Tibial nerve (tissue), 4 donors: ENCODE measurements at regions not wholly inside any gene's neighbourhood (a gene's known extent, or its start where the extent isn't known, plus 50 kb on each side); places are given as distances from the start of the nearest gene placed in this dataset.

ENCODE experiments used
- DNase-seq, 2 donors: peaks; one replicate each; pipeline ENCODE4 v3.0.0-alpha.2; 2019; ENCODE audit warnings: low spot score in 2 of 2
- H3K27ac ChIP-seq, 4 donors: fragments of 200-600 bp; sonication (generic) in 3 of 4; one replicate each; pipeline ENCODE4 v1.5.1; 2017 to 2019; ENCODE audit warnings: mild to moderate bottlenecking in 1 of 4
- H3K27me3 ChIP-seq, 2 donors: fragments of 200-600 bp; sonication (generic) in 1 of 2; one replicate each; pipeline versions ENCODE4 v1.5.1 to v1.6.0; 2017 to 2019
- H3K36me3 ChIP-seq, 3 donors: fragments of 200-600 bp; sonication (generic); one replicate each; pipeline ENCODE4 v1.5.1; 2018 to 2019
- H3K4me1 ChIP-seq, 4 donors: fragments of 200-600 bp; sonication (generic) in 3 of 4; one replicate each; pipeline ENCODE4 v1.5.1; 2017 to 2019
- H3K4me3 ChIP-seq, 4 donors: fragments of 200-600 bp; sonication (generic) in 3 of 4; one replicate each; pipeline ENCODE4 v1.5.1; 2017 to 2019; ENCODE audit warnings: mild to moderate bottlenecking in 1 of 4, moderate library complexity in 1 of 4
- H3K9me3 ChIP-seq, 4 donors: fragments of 200-600 bp; sonication (generic) in 3 of 4; one replicate each; pipeline ENCODE4 v1.5.1; 2017 to 2019
- EP300 ChIP-seq, 2 donors: sonication (generic); formaldehyde crosslinking; IDR thresholded peaks; one replicate each; pipeline ENCODE4 v1.6.1; 2017; ENCODE audit warnings: antibody characterized with exemption in 2 of 2, mild to moderate bottlenecking in 1 of 2
- POLR2A ChIP-seq, 2 donors: fragments of 450-650 bp; IDR thresholded peaks; one replicate each; pipeline ENCODE4 v1.6.1; 2017; ENCODE audit warnings: antibody characterized with exemption in 2 of 2, mild to moderate bottlenecking in 2 of 2, moderate library complexity in 2 of 2
- WGBS, 2 donors: methylation state at CpG; one replicate each; pipeline ENCODE4 v1.1.5; 2018; 5-methylcytosine and 5-hydroxymethylcytosine counted together
- TF ChIP-seq, protein P1 (sequence below), 5 experiments: fragments of 200-600 bp in 3 of 5; fragments of 450-650 bp in 2 of 5; sonication (generic) in 3 of 5; IDR thresholded peaks; one replicate each; pipeline ENCODE4 v1.5.1; 2016 to 2019; ENCODE audit warnings: antibody characterized with exemption in 5 of 5, mild to moderate bottlenecking in 3 of 5, moderate library complexity in 2 of 5

GRCh38 chr6:155646443-155646842, 190.8 kb upstream of the NOX3 start:
- Histone ChIP-seq H3K27ac (no peak overlapping the region), H3K9me3 (peaks cover 0 to 7% (median under 1%) of the 10 kb centered on the region in 4 donors), H3K4me3 (no peak overlapping the region), H3K36me3 (no peaks in the 10 kb centered on the region), H3K27me3 (no peaks in the 10 kb centered on the region), H3K4me1 (peaks cover 0 to 29% (median 2%) of the 10 kb centered on the region in 4 donors)
- 34 to 53% methylated on average over 5 of the region's 5 CpGs for WGBS, 2 donors
- TF ChIP-seq POLR2A (IDR thresholded peaks at IDR 0.05) (no peak), EP300 (IDR thresholded peaks at IDR 0.05) (no peak)
- TF ChIP-seq, protein P1, sequence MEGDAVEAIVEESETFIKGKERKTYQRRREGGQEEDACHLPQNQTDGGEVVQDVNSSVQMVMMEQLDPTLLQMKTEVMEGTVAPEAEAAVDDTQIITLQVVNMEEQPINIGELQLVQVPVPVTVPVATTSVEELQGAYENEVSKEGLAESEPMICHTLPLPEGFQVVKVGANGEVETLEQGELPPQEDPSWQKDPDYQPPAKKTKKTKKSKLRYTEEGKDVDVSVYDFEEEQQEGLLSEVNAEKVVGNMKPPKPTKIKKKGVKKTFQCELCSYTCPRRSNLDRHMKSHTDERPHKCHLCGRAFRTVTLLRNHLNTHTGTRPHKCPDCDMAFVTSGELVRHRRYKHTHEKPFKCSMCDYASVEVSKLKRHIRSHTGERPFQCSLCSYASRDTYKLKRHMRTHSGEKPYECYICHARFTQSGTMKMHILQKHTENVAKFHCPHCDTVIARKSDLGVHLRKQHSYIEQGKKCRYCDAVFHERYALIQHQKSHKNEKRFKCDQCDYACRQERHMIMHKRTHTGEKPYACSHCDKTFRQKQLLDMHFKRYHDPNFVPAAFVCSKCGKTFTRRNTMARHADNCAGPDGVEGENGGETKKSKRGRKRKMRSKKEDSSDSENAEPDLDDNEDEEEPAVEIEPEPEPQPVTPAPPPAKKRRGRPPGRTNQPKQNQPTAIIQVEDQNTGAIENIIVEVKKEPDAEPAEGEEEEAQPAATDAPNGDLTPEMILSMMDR (IDR thresholded peaks at IDR 0.05) = no peak
- DNase-seq = no peak

GRCh38 chr6:155645325-155645724, 189.7 kb upstream of the NOX3 start:
- Histone ChIP-seq H3K4me1 (peaks cover 0 to 29% (median 2%) of the 10 kb centered on the region in 4 donors), H3K27me3 (no peaks in the 10 kb centered on the region), H3K27ac (no peak overlapping the region), H3K4me3 (no peak overlapping the region), H3K36me3 (no peaks in the 10 kb centered on the region), H3K9me3 (peaks cover 0 to 17% (median 5%) of the 10 kb centered on the region in 4 donors)
- DNase-seq = no peak
- WGBS, 2 donors = 45 to 47% methylated on average over 2 of the region's 2 CpGs
- TF ChIP-seq EP300 (IDR thresholded peaks at IDR 0.05) = no peak
- TF ChIP-seq, protein P1 (IDR thresholded peaks at IDR 0.05) = no peak
- no peak for TF ChIP-seq POLR2A (IDR thresholded peaks at IDR 0.05)

DNA sequence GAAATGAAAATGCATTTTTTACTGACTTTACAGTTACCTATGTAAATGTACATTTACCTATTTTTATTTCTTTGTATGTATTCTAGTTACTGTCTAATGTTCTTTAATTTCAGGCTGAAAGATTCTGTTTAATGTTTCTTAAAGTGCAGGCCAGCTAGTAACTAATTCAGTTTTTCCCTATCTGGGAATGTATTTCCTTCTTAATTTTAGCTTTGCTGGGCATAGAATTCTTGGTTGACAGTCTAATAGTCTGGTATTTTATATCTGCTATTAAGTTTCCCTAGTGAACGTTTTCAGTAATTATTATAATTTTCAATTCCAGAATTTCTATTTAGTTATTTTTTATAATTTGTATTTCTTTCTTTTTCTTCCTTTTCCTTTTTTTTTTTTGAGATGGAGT, 186.0 kb upstream of the NOX3 start:
- peaks cover 0 to 13% (median under 1%) of the 10 kb centered on the region in 4 donors for H3K4me1 ChIP-seq
- WGBS, 2 donors = 91 to 96% methylated on average over 1 of the region's 1 CpG
- no peaks in the 10 kb centered on the region for H3K36me3 ChIP-seq
- no peak overlapping the region for H3K27ac ChIP-seq
- TF ChIP-seq EP300 (IDR thresholded peaks at IDR 0.05) (no peak), POLR2A (IDR thresholded peaks at IDR 0.05) (no peak)
- TF ChIP-seq, protein P1 (IDR thresholded peaks at IDR 0.05) = no peak
- no peaks in the 10 kb centered on the region for H3K27me3 ChIP-seq
- H3K9me3 ChIP-seq = peaks cover 0 to 17% (median 5%) of the 10 kb centered on the region in 4 donors
- no peak overlapping the region for H3K4me3 ChIP-seq
- DNase-seq = no peak

DNA sequence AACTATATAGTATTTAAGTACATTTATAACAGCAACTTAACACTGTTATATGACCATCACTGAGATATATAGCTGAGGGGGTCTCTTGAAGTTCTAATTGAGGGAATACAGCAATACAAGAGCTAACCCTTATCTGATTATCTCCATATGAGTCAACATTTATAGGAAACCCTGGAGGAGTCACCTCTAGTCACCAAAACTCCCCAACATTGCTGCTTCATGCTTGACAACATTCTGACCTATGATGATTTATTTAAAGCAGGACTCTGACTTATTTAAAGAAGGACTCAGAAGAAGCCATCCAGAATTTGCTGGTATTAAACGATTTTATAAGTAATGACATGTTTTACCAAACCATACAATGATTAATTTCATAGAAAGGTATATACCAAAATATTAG, 182.6 kb upstream of the NOX3 start:
- 84 to 91% methylated on average over 1 of the region's 1 CpG for WGBS, 2 donors
- TF ChIP-seq POLR2A (IDR thresholded peaks at IDR 0.05) (no peak), EP300 (IDR thresholded peaks at IDR 0.05) (no peak)
- TF ChIP-seq, protein P1 (IDR thresholded peaks at IDR 0.05) = no peak
- Histone ChIP-seq H3K9me3 (peaks cover 0 to 17% (median 5%) of the 10 kb centered on the region in 4 donors), H3K4me3 (no peak overlapping the region), H3K27ac (no peak overlapping the region), H3K27me3 (no peaks in the 10 kb centered on the region), H3K36me3 (no peaks in the 10 kb centered on the region), H3K4me1 (no peaks in the 10 kb centered on the region)
- no peak for DNase-seq

- Histone ChIP-seq H3K4me1 (no peaks in the 10 kb centered on the region), H3K36me3 (no peaks in the 10 kb centered on the region), H3K9me3 (peaks cover 0 to 1% (median 0%) of the 10 kb centered on the region in 4 donors), H3K27ac (no peak overlapping the region), H3K27me3 (no peaks in the 10 kb centered on the region), H3K4me3 (no peak overlapping the region)
- no peak for TF ChIP-seq EP300 (IDR thresholded peaks at IDR 0.05)
- no peak for TF ChIP-seq POLR2A (IDR thresholded peaks at IDR 0.05)
- TF ChIP-seq, protein P1 (IDR thresholded peaks at IDR 0.05) = no peak
- DNase-seq = no peak
- WGBS, 2 donors = 58 to 67% methylated on average over 3 of the region's 3 CpGs
These were observed 179.8 kb upstream of the NOX3 start for GRCh38 chr6:155635416-155635815.
